Islet of Langerhans (tissue), 1 donor: ENCODE measurements at regions not wholly inside any gene's neighbourhood (a gene's known extent, or its start where the extent isn't known, plus 50 kb on each side); places are given as distances from the start of the nearest gene placed in this dataset.
A peak's percentile ranks its signal among the peaks of the same experiment; 100 is the strongest.

Experiments used
- FAIRE-seq: peaks from one replicate; lab custom pipeline; 2011; peaks lifted over from hg19 to GRCh38; lab: Jason Lieb, UNC

- no peak for FAIRE-seq
Observed at GRCh38 chr6:142682985-142683384, 262.0 kb downstream of the HIVEP2 start.

- no peak for FAIRE-seq
Observed at GRCh38 chr6:142683714-142684141, 261.2 kb downstream of the HIVEP2 start.

GRCh38 chr6:142684371-142684770 lies 260.6 kb downstream of the HIVEP2 start:
- no peak for FAIRE-seq

- FAIRE-seq: no peak
Observed at GRCh38 chr6:142685852-142686506, 259.0 kb downstream of the HIVEP2 start.

- FAIRE-seq: no peak
Observed at GRCh38 chr6:142686507-142686887, 258.5 kb downstream of the HIVEP2 start.

- FAIRE-seq: peak; percentile 86
Observed at GRCh38 chr6:142692942-142693341, 252.0 kb downstream of the HIVEP2 start.

GRCh38 chr6:142693441-142693840 lies 251.5 kb downstream of the HIVEP2 start:
- FAIRE-seq: no peak

GRCh38 chr6:142694054-142694453 lies 250.9 kb downstream of the HIVEP2 start:
- no peak for FAIRE-seq

- FAIRE-seq: no peak
Observed at GRCh38 chr6:142695016-142695415, 250.0 kb downstream of the HIVEP2 start.

- no peak for FAIRE-seq
Observed at GRCh38 chr6:142696123-142697000, 248.6 kb downstream of the HIVEP2 start.

GRCh38 chr6:142697001-142697335 lies 248.0 kb downstream of the HIVEP2 start:
- no peak for FAIRE-seq

GRCh38 chr6:142697922-142698321 lies 247.1 kb downstream of the HIVEP2 start:
- no peak for FAIRE-seq

GRCh38 chr6:142698751-142699150 lies 246.2 kb downstream of the HIVEP2 start:
- FAIRE-seq: no peak

GRCh38 chr6:142699391-142699790 lies 245.6 kb downstream of the HIVEP2 start:
- FAIRE-seq: no peak

- FAIRE-seq: no peak
Observed at GRCh38 chr6:142700032-142700431, 244.9 kb downstream of the HIVEP2 start.

GRCh38 chr6:142700671-142701312 lies 244.2 kb downstream of the HIVEP2 start:
- FAIRE-seq: no peak
